Hepatic stellate cell (primary cell): ENCODE measurements at regions not wholly inside any gene's neighbourhood (a gene's known extent, or its start where the extent isn't known, plus 50 kb on each side); places are given as distances from the start of the nearest gene placed in this dataset.

Experiments used
- DNase-seq: peaks from one replicate; pipeline ENCODE4 v3.0.0; 2011; ENCODE audit warnings: low spot score

- no peak for DNase-seq
These were observed 482.2 kb downstream of the NTRK2 start for GRCh38 chr9:85151741-85152140.

GRCh38 chr9:85151162-85151561, 481.6 kb downstream of the NTRK2 start:
- DNase-seq, result no peak

GRCh38 chr9:85147046-85147640, 477.6 kb downstream of the NTRK2 start:
- no peak for DNase-seq

GRCh38 chr9:85142968-85143367, 473.4 kb downstream of the NTRK2 start:
- no peak for DNase-seq

GRCh38 chr9:85142496-85142911, 473.0 kb downstream of the NTRK2 start:
- DNase-seq, result no peak

- no peak for DNase-seq
These were observed 468.2 kb downstream of the NTRK2 start for GRCh38 chr9:85137696-85138095.

- DNase-seq, result no peak
These were observed 467.5 kb downstream of the NTRK2 start for GRCh38 chr9:85136987-85137386.

GRCh38 chr9:85136507-85136906, 467.0 kb downstream of the NTRK2 start:
- DNase-seq, result no peak

GRCh38 chr9:85130764-85131163, 461.2 kb downstream of the NTRK2 start:
- DNase-seq, result no peak

- DNase-seq, result no peak
These were observed 460.7 kb downstream of the NTRK2 start for GRCh38 chr9:85130260-85130659.

GRCh38 chr9:85129514-85129913, 460.0 kb downstream of the NTRK2 start:
- no peak for DNase-seq

- no peak for DNase-seq
These were observed 449.6 kb downstream of the NTRK2 start for GRCh38 chr9:85118990-85119755.

- no peak for DNase-seq
These were observed 448.3 kb downstream of the NTRK2 start for GRCh38 chr9:85117831-85118230.

GRCh38 chr9:85115473-85115872, 445.9 kb downstream of the NTRK2 start:
- no peak for DNase-seq

- no peak for DNase-seq
These were observed 445.3 kb downstream of the NTRK2 start for GRCh38 chr9:85114799-85115198.

- no peak for DNase-seq
These were observed 443.4 kb downstream of the NTRK2 start for GRCh38 chr9:85112933-85113418.

GRCh38 chr9:85112391-85112790, 442.9 kb downstream of the NTRK2 start:
- DNase-seq, result no peak

- no peak for DNase-seq
These were observed 439.2 kb downstream of the NTRK2 start for GRCh38 chr9:85108746-85109145.

- DNase-seq, result no peak
These were observed 438.7 kb downstream of the NTRK2 start for GRCh38 chr9:85108229-85108628.

GRCh38 chr9:85089188-85089969, 419.9 kb downstream of the NTRK2 start:
- no peak for DNase-seq

- DNase-seq, result no peak
These were observed 412.4 kb downstream of the NTRK2 start for GRCh38 chr9:85081963-85082362.

GRCh38 chr9:85079349-85079748, 409.8 kb downstream of the NTRK2 start:
- no peak for DNase-seq

- DNase-seq, result no peak
These were observed 408.4 kb downstream of the NTRK2 start for GRCh38 chr9:85077944-85078343.
